ENCODE measurements at regions not wholly inside any gene's neighbourhood (a gene's known extent, or its start where the extent isn't known, plus 50 kb on each side); places are given as distances from the start of the nearest gene placed in this dataset.

DNA sequence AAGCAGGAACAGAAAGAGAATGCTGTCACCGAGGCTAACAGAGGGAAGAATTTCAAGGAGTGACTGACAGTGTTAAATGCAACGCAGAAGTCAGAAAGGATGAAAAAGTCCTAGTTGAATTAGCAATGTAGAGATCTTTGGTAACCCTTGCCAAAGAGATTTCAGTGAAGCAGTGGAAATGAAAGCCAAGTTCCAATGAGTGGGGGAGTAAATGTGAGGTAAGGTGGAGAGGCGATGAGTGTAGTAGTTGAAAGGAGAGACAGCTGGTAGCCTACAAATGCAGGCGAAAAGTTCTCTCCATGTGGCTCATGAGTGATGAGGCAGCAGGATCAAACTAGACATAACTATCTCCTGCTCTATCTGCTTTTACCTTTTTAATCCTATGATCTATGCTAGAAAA lies 74.6 kb upstream of the IPO9 start:
- no peak for TF ChIP-seq CTCF (IDR thresholded peaks at IDR 0.05; ENCODE audit: unreplicated experiment)
- no peak overlapping the region for H3K27ac Mint-ChIP-seq (ENCODE audit: unreplicated experiment)
- H3K4me3 Mint-ChIP-seq (ENCODE audit: unreplicated experiment) = no peak overlapping the region
- H3K4me1 Mint-ChIP-seq (ENCODE audit: unreplicated experiment) = peaks cover 25% of the 10 kb centered on the region
- no peaks in the 10 kb centered on the region for H3K36me3 Mint-ChIP-seq (ENCODE audit: low read depth, unreplicated experiment)
- no peaks in the 10 kb centered on the region for H3K9me3 Mint-ChIP-seq (ENCODE audit: unreplicated experiment)
- no peaks in the 10 kb centered on the region for H3K27me3 Mint-ChIP-seq (ENCODE audit: unreplicated experiment)
- DNase-seq (ENCODE audit: low spot score) = no peak

DNA sequence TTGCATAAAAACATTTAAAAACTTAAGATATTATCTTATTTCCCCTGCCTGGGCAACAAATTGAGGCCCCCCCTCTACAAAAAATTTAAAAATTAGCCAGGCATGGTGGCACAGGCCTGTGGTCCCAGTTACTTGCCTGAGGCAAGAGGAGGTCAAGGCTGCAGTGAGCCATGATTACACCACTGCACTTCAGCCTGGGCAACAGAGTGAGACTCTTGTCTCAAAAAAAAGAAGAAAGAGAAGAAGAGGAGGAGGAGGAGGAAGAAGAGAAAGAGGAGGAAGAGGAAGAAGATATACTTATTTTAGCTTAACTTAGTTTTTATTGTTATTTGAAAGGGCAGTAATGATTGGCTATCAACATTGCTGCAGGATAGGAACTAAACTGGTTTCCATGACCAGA lies 73.8 kb upstream of the IPO9 start:
- Mint-ChIP-seq H3K27me3 (ENCODE audit: unreplicated experiment) (no peaks in the 10 kb centered on the region), H3K36me3 (ENCODE audit: low read depth, unreplicated experiment) (no peaks in the 10 kb centered on the region), H3K9me3 (ENCODE audit: unreplicated experiment) (no peaks in the 10 kb centered on the region), H3K4me3 (ENCODE audit: unreplicated experiment) (no peak overlapping the region), H3K27ac (ENCODE audit: unreplicated experiment) (no peak overlapping the region), H3K4me1 (ENCODE audit: unreplicated experiment) (peaks cover 25% of the 10 kb centered on the region)
- no peak for TF ChIP-seq CTCF (IDR thresholded peaks at IDR 0.05; ENCODE audit: unreplicated experiment)
- no peak for DNase-seq (ENCODE audit: low spot score)

- H3K27ac Mint-ChIP-seq (ENCODE audit: unreplicated experiment) = no peak overlapping the region
- no peaks in the 10 kb centered on the region for H3K27me3 Mint-ChIP-seq (ENCODE audit: unreplicated experiment)
- no peak for TF ChIP-seq CTCF (IDR thresholded peaks at IDR 0.05; ENCODE audit: unreplicated experiment)
- DNase-seq (ENCODE audit: low spot score) = no peak
- H3K36me3 Mint-ChIP-seq (ENCODE audit: low read depth, unreplicated experiment) = no peaks in the 10 kb centered on the region
- H3K4me1 Mint-ChIP-seq (ENCODE audit: unreplicated experiment) = peaks cover 25% of the 10 kb centered on the region
- H3K9me3 Mint-ChIP-seq (ENCODE audit: unreplicated experiment) = no peaks in the 10 kb centered on the region
- H3K4me3 Mint-ChIP-seq (ENCODE audit: unreplicated experiment) = no peak overlapping the region
Measured at GRCh38 chr1:201756406-201756805, 72.6 kb upstream of the IPO9 start.

DNA sequence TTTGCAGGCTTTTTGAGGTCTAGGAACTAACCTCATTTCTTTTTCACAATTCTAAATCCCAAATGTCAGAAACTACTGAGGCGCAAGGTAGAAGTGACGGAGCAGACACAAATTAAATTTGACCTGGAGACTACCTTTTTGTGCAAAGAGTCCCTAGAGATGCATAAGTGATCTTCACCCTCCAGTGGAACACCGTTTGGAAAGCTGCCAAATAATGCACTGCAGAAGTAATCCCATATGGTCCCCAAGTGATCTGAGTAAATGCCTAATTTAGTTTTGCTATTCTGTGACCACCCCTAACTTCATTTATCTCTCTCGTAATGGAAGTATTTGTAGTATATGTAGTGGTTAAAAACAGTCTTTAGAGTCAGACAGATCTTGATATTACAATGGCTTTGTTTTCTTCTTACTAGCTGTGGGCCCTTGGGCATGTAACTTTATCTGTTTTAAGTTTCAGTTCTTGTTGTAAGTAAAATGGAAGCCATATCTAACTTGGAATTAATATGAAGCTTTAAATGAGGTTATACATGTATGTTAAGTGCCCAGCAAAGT lies 70.4 kb upstream of the IPO9 start:
- Mint-ChIP-seq H3K4me3 (ENCODE audit: unreplicated experiment) (no peak overlapping the region), H3K27me3 (ENCODE audit: unreplicated experiment) (peaks cover 4% of the 10 kb centered on the region), H3K9me3 (ENCODE audit: unreplicated experiment) (no peaks in the 10 kb centered on the region), H3K27ac (ENCODE audit: unreplicated experiment) (no peak overlapping the region), H3K4me1 (ENCODE audit: unreplicated experiment) (peaks cover 17% of the 10 kb centered on the region), H3K36me3 (ENCODE audit: low read depth, unreplicated experiment) (no peaks in the 10 kb centered on the region)
- no peak for DNase-seq (ENCODE audit: low spot score)
- TF ChIP-seq CTCF (IDR thresholded peaks at IDR 0.05; ENCODE audit: unreplicated experiment) = no peak

- H3K4me1 Mint-ChIP-seq (ENCODE audit: unreplicated experiment) = peaks cover 24% of the 10 kb centered on the region
- no peaks in the 10 kb centered on the region for H3K36me3 Mint-ChIP-seq (ENCODE audit: low read depth, unreplicated experiment)
- DNase-seq (ENCODE audit: low spot score) = no peak
- TF ChIP-seq CTCF (IDR thresholded peaks at IDR 0.05; ENCODE audit: unreplicated experiment) = no peak
- no peak overlapping the region for H3K4me3 Mint-ChIP-seq (ENCODE audit: unreplicated experiment)
- no peak overlapping the region for H3K27ac Mint-ChIP-seq (ENCODE audit: unreplicated experiment)
- no peaks in the 10 kb centered on the region for H3K9me3 Mint-ChIP-seq (ENCODE audit: unreplicated experiment)
- peaks cover 4% of the 10 kb centered on the region for H3K27me3 Mint-ChIP-seq (ENCODE audit: unreplicated experiment)
Measured at GRCh38 chr1:201759194-201759815, 69.7 kb upstream of the IPO9 start.
